Stimulated activated naive CD8-positive, alpha-beta T cell treated with anti-CD3 and anti-CD28 coated beads, Interleukin-15, Interleukin-2, amounts not matched to agents 100 ng/mL and 50 ng/mL, for 24 hours (primary cell): ENCODE measurements at regions not wholly inside any gene's neighbourhood (a gene's known extent, or its start where the extent isn't known, plus 50 kb on each side); places are given as distances from the start of the nearest gene placed in this dataset.
"Not testable (repeated sequence)": the region's sequence is repeated elsewhere in the genome, so short reads cannot be mapped to it uniquely, and the experiment has no call there.

ENCODE experiments used
- H3K27ac Mint-ChIP-seq: one replicate; pipeline ENCODE4 v1.8.0; 2021; ENCODE audit warnings: mild to moderate bottlenecking, mixed read lengths
- H3K27me3 Mint-ChIP-seq: one replicate; pipeline ENCODE4 v1.8.0; 2021; ENCODE audit warnings: mixed read lengths
- H3K36me3 Mint-ChIP-seq: one replicate; pipeline ENCODE4 v1.8.0; 2021; ENCODE audit warnings: low read depth, mixed read lengths
- H3K4me1 Mint-ChIP-seq: one replicate; pipeline ENCODE4 v1.8.0; 2021; ENCODE audit warnings: low read depth, mixed read lengths
- H3K4me3 Mint-ChIP-seq: one replicate; pipeline ENCODE4 v1.8.0; 2021; ENCODE audit warnings: mild to moderate bottlenecking, mixed read lengths
- H3K9me3 Mint-ChIP-seq: one replicate; pipeline ENCODE4 v1.8.0; 2021; ENCODE audit warnings: mixed read lengths

- Mint-ChIP-seq H3K4me1 (no peaks in the 10 kb centered on the region), H3K9me3 (no peaks in the 10 kb centered on the region), H3K27me3 (peaks cover 5% of the 10 kb centered on the region), H3K4me3 (no peak overlapping the region), H3K36me3 (no peaks in the 10 kb centered on the region), H3K27ac (no peak overlapping the region)
Measured at GRCh38 chr5:142542078-142542477, 143.8 kb downstream of the FGF1 start.

- Mint-ChIP-seq H3K27ac (no peak overlapping the region), H3K4me3 (no peak overlapping the region), H3K9me3 (no peaks in the 10 kb centered on the region), H3K27me3 (peaks cover 5% of the 10 kb centered on the region), H3K36me3 (no peaks in the 10 kb centered on the region), H3K4me1 (no peaks in the 10 kb centered on the region)
Measured at GRCh38 chr5:142540922-142541422, 144.9 kb downstream of the FGF1 start.

- no peak overlapping the region for H3K27ac Mint-ChIP-seq
- H3K4me3 Mint-ChIP-seq, result no peak overlapping the region
- peaks cover 5% of the 10 kb centered on the region for H3K27me3 Mint-ChIP-seq
- H3K9me3 Mint-ChIP-seq, result no peaks in the 10 kb centered on the region
- H3K36me3 Mint-ChIP-seq, result no peaks in the 10 kb centered on the region
- no peaks in the 10 kb centered on the region for H3K4me1 Mint-ChIP-seq
Measured at GRCh38 chr5:142539154-142539740, 146.6 kb downstream of the FGF1 start.

GRCh38 chr5:142537938-142538337 lies 148.0 kb downstream of the FGF1 start:
- Mint-ChIP-seq H3K4me3 (no peak overlapping the region), H3K9me3 (peaks cover 1% of the 10 kb centered on the region), H3K27ac (no peak overlapping the region), H3K27me3 (peaks cover 5% of the 10 kb centered on the region), H3K36me3 (peaks cover 2% of the 10 kb centered on the region), H3K4me1 (no peaks in the 10 kb centered on the region)

GRCh38 chr5:142532781-142533176 lies 153.1 kb downstream of the FGF1 start:
- Mint-ChIP-seq H3K4me3 (no peak overlapping the region), H3K36me3 (peaks cover 4% of the 10 kb centered on the region), H3K27me3 (peaks cover 3% of the 10 kb centered on the region), H3K4me1 (peaks cover 4% of the 10 kb centered on the region), H3K27ac (peak overlapping the region; percentile 72), H3K9me3 (peaks cover 4% of the 10 kb centered on the region)

DNA sequence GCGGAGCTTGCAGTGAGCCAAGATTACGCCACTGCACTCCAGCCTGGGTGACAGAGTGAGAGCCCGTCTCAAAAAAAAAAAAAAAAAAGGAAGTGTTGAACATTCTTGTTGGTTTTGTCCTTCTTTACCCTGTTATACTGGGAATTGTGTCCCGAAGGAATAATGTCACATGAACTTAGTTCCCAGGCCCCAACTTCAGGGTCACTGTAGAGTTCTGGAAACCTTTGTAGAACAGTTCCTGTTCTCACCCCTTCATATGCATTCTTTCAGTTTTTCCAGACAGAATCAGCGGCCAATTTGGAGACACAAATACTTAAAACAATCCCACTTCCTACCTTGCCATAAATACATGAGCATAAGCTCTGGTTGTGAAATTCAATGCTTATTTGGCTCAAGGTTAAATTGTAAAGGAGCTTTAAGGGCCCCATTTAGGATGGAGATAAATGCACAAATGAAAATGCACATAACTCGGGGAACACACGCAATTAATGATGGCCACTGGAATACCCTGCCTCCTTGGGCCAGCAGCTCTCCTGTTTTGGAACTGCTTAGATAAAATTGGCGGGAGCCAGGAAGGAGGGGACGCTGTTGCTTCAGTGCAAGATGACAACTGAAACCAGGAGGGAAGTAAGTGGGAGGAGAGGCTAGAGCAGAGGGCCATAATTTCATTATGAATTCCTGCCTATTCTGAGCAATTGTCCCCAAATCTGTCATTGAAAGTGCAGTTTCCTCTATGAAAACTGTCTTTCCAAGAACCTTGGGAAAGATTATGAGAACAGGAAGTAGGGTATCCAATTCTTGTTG lies 153.7 kb downstream of the FGF1 start:
- H3K4me1 Mint-ChIP-seq, result peaks cover 10% of the 10 kb centered on the region

GRCh38 chr5:142530904-142531303 lies 155.0 kb downstream of the FGF1 start:
- Mint-ChIP-seq H3K4me3 (no peak overlapping the region), H3K27ac (no peak overlapping the region)

More for the DNA sequence above, 153.7 kb downstream of the FGF1 start:
- Mint-ChIP-seq H3K4me3 (no peak overlapping the region), H3K9me3 (peaks cover 4% of the 10 kb centered on the region), H3K27ac (no peak overlapping the region), H3K27me3 (peaks cover 3% of the 10 kb centered on the region), H3K36me3 (peaks cover 4% of the 10 kb centered on the region)

DNA sequence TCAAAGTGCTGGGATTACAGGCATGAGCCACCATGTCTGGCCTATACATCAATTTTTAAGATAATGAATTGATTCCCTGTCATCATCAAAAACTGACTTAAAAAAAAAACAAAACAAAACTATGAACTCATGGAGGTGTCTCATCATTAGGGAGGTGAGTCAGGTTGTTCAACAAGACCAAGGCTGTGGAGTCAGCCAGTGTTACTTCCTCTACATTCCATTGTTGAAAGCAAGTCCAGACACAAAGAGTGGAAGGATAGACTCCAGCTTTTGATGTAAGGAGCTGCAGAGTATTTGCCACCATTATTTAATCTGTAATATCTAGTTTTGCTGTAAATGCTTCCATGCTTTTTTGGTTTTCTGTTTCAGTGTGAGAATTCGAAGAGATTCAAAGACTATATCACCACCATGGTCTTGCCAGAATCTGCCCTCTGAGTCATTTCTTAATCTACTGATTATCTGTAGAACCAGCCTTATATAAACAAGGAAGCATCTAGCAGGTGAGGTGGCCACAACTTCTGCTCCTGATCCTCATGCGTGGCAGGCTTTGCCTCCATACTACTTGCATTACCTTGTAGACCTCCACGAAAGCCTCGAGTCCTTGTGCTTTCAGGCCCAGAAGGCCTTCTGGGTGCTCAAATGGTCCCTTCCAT lies 156.1 kb downstream of the FGF1 start:
- Mint-ChIP-seq H3K4me3 (no peak overlapping the region), H3K9me3 (peaks cover 4% of the 10 kb centered on the region), H3K27me3 (peaks cover 3% of the 10 kb centered on the region), H3K4me1 (peaks cover 10% of the 10 kb centered on the region), H3K27ac (no peak overlapping the region), H3K36me3 (peaks cover 4% of the 10 kb centered on the region)

More at GRCh38 chr5:142530904-142531303, 155.0 kb downstream of the FGF1 start:
- Mint-ChIP-seq H3K36me3 (peaks cover 4% of the 10 kb centered on the region), H3K4me1 (peaks cover 10% of the 10 kb centered on the region), H3K27me3 (peaks cover 3% of the 10 kb centered on the region), H3K9me3 (peaks cover 4% of the 10 kb centered on the region)

DNA sequence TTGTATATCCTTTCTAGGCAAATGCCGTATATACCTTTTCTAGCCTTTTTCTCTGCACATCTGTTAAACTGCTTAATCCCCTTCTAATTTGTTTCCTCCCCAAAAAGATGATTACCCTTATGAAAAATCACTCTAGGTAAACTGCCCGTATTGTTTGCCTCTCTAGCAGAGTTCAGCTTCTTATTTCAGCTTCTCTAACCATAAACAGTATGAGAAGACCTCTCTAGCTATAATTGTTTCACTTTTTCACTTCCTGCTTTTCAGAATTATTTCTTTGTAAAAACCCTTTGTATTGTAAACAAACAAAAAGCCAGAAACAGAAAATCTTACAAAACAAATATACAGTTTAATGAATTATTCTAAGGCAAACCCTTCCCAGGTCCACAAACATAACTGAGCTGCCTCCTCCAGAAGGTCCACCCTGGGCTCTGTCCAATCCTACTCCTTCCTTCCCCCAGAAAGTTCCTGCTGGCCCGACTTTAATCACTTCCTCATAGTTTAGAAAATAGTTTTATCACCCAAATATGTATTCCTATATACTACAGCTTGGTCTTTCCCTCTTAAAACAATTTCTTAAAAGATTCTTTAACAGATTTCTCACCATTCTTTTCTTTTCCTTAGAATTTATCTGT lies 158.1 kb downstream of the FGF1 start:
- Mint-ChIP-seq H3K9me3 (peaks cover 1% of the 10 kb centered on the region), H3K27ac (no peak overlapping the region), H3K27me3 (peaks cover under 1% of the 10 kb centered on the region), H3K4me3 (no peak overlapping the region), H3K4me1 (peaks cover 10% of the 10 kb centered on the region), H3K36me3 (peaks cover 1% of the 10 kb centered on the region)

- Mint-ChIP-seq H3K4me3 (no peak overlapping the region), H3K27me3 (no peaks in the 10 kb centered on the region), H3K9me3 (no peaks in the 10 kb centered on the region), H3K36me3 (no peaks in the 10 kb centered on the region), H3K4me1 (peaks cover 10% of the 10 kb centered on the region), H3K27ac (no peak overlapping the region)
Measured at GRCh38 chr5:142527234-142527633, 158.7 kb downstream of the FGF1 start.

- no peaks in the 10 kb centered on the region for H3K27me3 Mint-ChIP-seq
- no peak overlapping the region for H3K27ac Mint-ChIP-seq
- no peaks in the 10 kb centered on the region for H3K9me3 Mint-ChIP-seq
- H3K36me3 Mint-ChIP-seq, result no peaks in the 10 kb centered on the region
- H3K4me1 Mint-ChIP-seq, result peaks cover 9% of the 10 kb centered on the region
- H3K4me3 Mint-ChIP-seq, result no peak overlapping the region
Measured at GRCh38 chr5:142522983-142523382, 162.9 kb downstream of the FGF1 start.

GRCh38 chr5:142521706-142522105 lies 164.2 kb downstream of the FGF1 start:
- peaks cover under 1% of the 10 kb centered on the region for H3K4me1 Mint-ChIP-seq
- no peaks in the 10 kb centered on the region for H3K27me3 Mint-ChIP-seq
- no peak overlapping the region for H3K4me3 Mint-ChIP-seq
- H3K9me3 Mint-ChIP-seq, result peaks cover 3% of the 10 kb centered on the region
- no peak overlapping the region for H3K27ac Mint-ChIP-seq
- H3K36me3 Mint-ChIP-seq, result peaks cover 2% of the 10 kb centered on the region

DNA sequence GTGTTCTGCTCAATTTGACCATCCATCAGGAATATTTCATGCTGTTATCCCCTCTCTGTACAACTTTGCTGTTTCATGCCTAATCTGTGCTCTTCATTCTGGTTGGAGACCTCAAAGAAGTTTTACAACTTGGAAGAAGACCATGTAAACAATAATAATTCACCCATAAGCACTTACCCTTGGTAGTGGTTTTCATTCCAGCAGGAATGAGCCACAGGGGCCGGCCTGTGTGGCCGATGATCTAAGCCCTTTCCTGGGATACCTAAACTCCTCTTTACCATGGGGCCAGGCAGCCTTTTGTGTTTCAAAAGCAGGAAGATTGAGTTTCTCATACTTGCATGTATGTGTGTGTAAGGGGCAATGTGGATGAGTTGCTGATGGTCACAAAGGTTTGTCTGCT lies 165.0 kb downstream of the FGF1 start:
- peaks cover 11% of the 10 kb centered on the region for H3K9me3 Mint-ChIP-seq
- peaks cover 8% of the 10 kb centered on the region for H3K4me1 Mint-ChIP-seq
- H3K4me3 Mint-ChIP-seq, result no peak overlapping the region
- H3K27me3 Mint-ChIP-seq, result no peaks in the 10 kb centered on the region
- H3K36me3 Mint-ChIP-seq, result peaks cover 8% of the 10 kb centered on the region
- H3K27ac Mint-ChIP-seq, result no peak overlapping the region

DNA sequence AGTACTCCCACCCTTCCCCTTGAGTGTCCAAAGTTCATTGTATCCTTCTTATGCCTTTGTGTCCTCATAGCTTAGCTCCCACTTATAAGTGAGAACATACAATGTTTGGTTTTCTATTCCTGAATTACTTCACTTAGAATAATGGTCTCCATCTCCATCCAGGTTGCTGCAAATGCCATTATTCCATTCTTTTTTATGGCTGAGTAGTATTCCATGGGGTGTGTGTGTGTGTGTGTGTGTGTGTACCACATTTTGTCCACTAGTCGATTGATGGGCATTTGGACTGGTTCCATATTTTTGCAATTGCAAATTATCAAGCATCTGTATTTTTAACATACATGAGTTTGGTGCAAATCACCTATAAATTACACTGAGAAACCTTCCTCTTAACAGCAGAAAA lies 166.0 kb downstream of the FGF1 start:
- H3K4me1 Mint-ChIP-seq, H3K36me3 Mint-ChIP-seq, H3K4me3 Mint-ChIP-seq, H3K27ac Mint-ChIP-seq, H3K27me3 Mint-ChIP-seq: not testable (repeated sequence)
- peaks cover 11% of the 10 kb centered on the region for H3K9me3 Mint-ChIP-seq

- Mint-ChIP-seq H3K36me3 (peaks cover 8% of the 10 kb centered on the region), H3K4me1 (peaks cover 8% of the 10 kb centered on the region), H3K4me3 (no peak overlapping the region), H3K27me3 (no peaks in the 10 kb centered on the region), H3K9me3 (peaks cover 11% of the 10 kb centered on the region), H3K27ac (no peak overlapping the region)
Measured at GRCh38 chr5:142517840-142518239, 168.1 kb downstream of the FGF1 start.
